Nephron (organoid): ENCODE measurements at regions not wholly inside any gene's neighbourhood (a gene's known extent, or its start where the extent isn't known, plus 50 kb on each side); places are given as distances from the start of the nearest gene placed in this dataset.

Experiments
- H3K27ac Mint-ChIP-seq, 3 experiments: 2 replicates each; pipeline ENCODE4 v1.8.0; 2020; ENCODE audit warnings: mixed read lengths in 3 of 3, mild to moderate bottlenecking in 2 of 3, moderate library complexity in 1 of 3
- H3K27me3 Mint-ChIP-seq: 2 replicates; pipeline ENCODE4 v1.8.0; 2021; ENCODE audit warnings: low read depth, mild to moderate bottlenecking, moderate library complexity, mixed read lengths
- H3K36me3 Mint-ChIP-seq: 2 replicates; pipeline ENCODE4 v1.8.0; 2020; ENCODE audit warnings: low read depth, mixed read lengths
- H3K4me1 Mint-ChIP-seq: 2 replicates; pipeline ENCODE4 v1.8.0; 2020; ENCODE audit warnings: mixed read lengths
- H3K4me3 Mint-ChIP-seq, 3 experiments: 2 replicates each; pipeline ENCODE4 v1.8.0; 2020; ENCODE audit warnings: mild to moderate bottlenecking in 3 of 3, mixed read lengths in 3 of 3, moderate library complexity in 2 of 3
- H3K9me3 Mint-ChIP-seq: 2 replicates; pipeline ENCODE4 v1.8.0; 2020; ENCODE audit warnings: mixed read lengths
- CTCF ChIP-seq, 3 experiments: fragments of 200-600 bp; sonication (generic); IDR thresholded peaks; one replicate each; pipeline ENCODE4 v1.5.0; 2021; ENCODE audit warnings: antibody characterized with exemption in 3 of 3; ENCODE audit not compliant: unreplicated experiment in 3 of 3

GRCh38 chr17:70373369-70373768, 204.0 kb downstream of the KCNJ2 start:
- H3K27me3 Mint-ChIP-seq, result no peaks in the 10 kb centered on the region
- TF ChIP-seq CTCF (IDR thresholded peaks at IDR 0.05; ENCODE audit: unreplicated experiment in 3 of 3), result no peak
- no peak overlapping the region for H3K4me3 Mint-ChIP-seq
- H3K36me3 Mint-ChIP-seq, result no peaks in the 10 kb centered on the region
- H3K27ac Mint-ChIP-seq, result no peak overlapping the region
- H3K4me1 Mint-ChIP-seq, result peaks cover 6% of the 10 kb centered on the region
- H3K9me3 Mint-ChIP-seq, result no peaks in the 10 kb centered on the region

GRCh38 chr17:70374496-70374895, 205.2 kb downstream of the KCNJ2 start:
- Mint-ChIP-seq H3K9me3 (no peaks in the 10 kb centered on the region), H3K27me3 (no peaks in the 10 kb centered on the region), H3K27ac (no peak overlapping the region), H3K36me3 (no peaks in the 10 kb centered on the region), H3K4me3 (no peak overlapping the region), H3K4me1 (peaks cover 6% of the 10 kb centered on the region)
- TF ChIP-seq CTCF (IDR thresholded peaks at IDR 0.05; ENCODE audit: unreplicated experiment in 3 of 3), result no peak

- Mint-ChIP-seq H3K27me3 (no peaks in the 10 kb centered on the region), H3K36me3 (no peaks in the 10 kb centered on the region), H3K9me3 (no peaks in the 10 kb centered on the region), H3K4me3 (no peak overlapping the region), H3K27ac (no peak overlapping the region), H3K4me1 (peaks cover 6% of the 10 kb centered on the region)
- TF ChIP-seq CTCF (IDR thresholded peaks at IDR 0.05; ENCODE audit: unreplicated experiment in 3 of 3), result no peak
These were observed 206.1 kb downstream of the KCNJ2 start for GRCh38 chr17:70375406-70375805.

- Mint-ChIP-seq H3K9me3 (no peaks in the 10 kb centered on the region), H3K4me3 (no peak overlapping the region)
- TF ChIP-seq CTCF (IDR thresholded peaks at IDR 0.05; ENCODE audit: unreplicated experiment in 3 of 3), result no peak
These were observed 206.8 kb downstream of the KCNJ2 start for GRCh38 chr17:70375813-70376770.

GRCh38 chr17:70377654-70378053, 208.3 kb downstream of the KCNJ2 start:
- H3K36me3 Mint-ChIP-seq, result no peaks in the 10 kb centered on the region
- no peak overlapping the region for H3K4me3 Mint-ChIP-seq
- no peaks in the 10 kb centered on the region for H3K27me3 Mint-ChIP-seq
- peaks cover 6% of the 10 kb centered on the region for H3K4me1 Mint-ChIP-seq
- no peak for TF ChIP-seq CTCF (IDR thresholded peaks at IDR 0.05; ENCODE audit: unreplicated experiment in 3 of 3)
- no peaks in the 10 kb centered on the region for H3K9me3 Mint-ChIP-seq
- H3K27ac Mint-ChIP-seq, result peak overlapping the region in 1 of 3 experiments; percentile 30

More at GRCh38 chr17:70375813-70376770, 206.8 kb downstream of the KCNJ2 start:
- Mint-ChIP-seq H3K27me3 (no peaks in the 10 kb centered on the region), H3K4me1 (peaks cover 6% of the 10 kb centered on the region), H3K36me3 (no peaks in the 10 kb centered on the region), H3K27ac (no peak overlapping the region)

- peak overlapping the region in 1 of 3 experiments; percentile 30 for H3K27ac Mint-ChIP-seq
- H3K27me3 Mint-ChIP-seq, result no peaks in the 10 kb centered on the region
- no peaks in the 10 kb centered on the region for H3K9me3 Mint-ChIP-seq
- no peak for TF ChIP-seq CTCF (IDR thresholded peaks at IDR 0.05; ENCODE audit: unreplicated experiment in 3 of 3)
- no peak overlapping the region for H3K4me3 Mint-ChIP-seq
- H3K36me3 Mint-ChIP-seq, result no peaks in the 10 kb centered on the region
- peaks cover 6% of the 10 kb centered on the region for H3K4me1 Mint-ChIP-seq
These were observed 208.7 kb downstream of the KCNJ2 start for GRCh38 chr17:70378076-70378475.
